ENCODE measurements at regions not wholly inside any gene's neighbourhood (a gene's known extent, or its start where the extent isn't known, plus 50 kb on each side); places are given as distances from the start of the nearest gene placed in this dataset.

GRCh38 chr3:72247126-72247525 lies 462.2 kb upstream of the PROK2 start:
- H3K27me3 ChIP-seq: no peaks in the 10 kb centered on the region
- WGBS, 2 donors (ENCODE audit: low coverage in 1 of 2): 91 to 97% methylated on average over 6 to 7 of the region's 7 CpGs
- peaks cover 0 to 65% (median 14%) of the 10 kb centered on the region in 3 donors for H3K4me1 ChIP-seq
- no peak overlapping the region for H3K4me3 ChIP-seq
- H3K27ac ChIP-seq: no peak overlapping the region
- no peak for ATAC-seq
- H3K36me3 ChIP-seq: no peaks in the 10 kb centered on the region
- H3K9me3 ChIP-seq: no peaks in the 10 kb centered on the region
- TF ChIP-seq CTCF (IDR thresholded peaks at IDR 0.05) (no peak), EP300 (IDR thresholded peaks at IDR 0.05) (no peak), POLR2A (IDR thresholded peaks at IDR 0.05) (no peak), POLR2AphosphoS5 (IDR thresholded peaks at IDR 0.05) (no peak)

DNA sequence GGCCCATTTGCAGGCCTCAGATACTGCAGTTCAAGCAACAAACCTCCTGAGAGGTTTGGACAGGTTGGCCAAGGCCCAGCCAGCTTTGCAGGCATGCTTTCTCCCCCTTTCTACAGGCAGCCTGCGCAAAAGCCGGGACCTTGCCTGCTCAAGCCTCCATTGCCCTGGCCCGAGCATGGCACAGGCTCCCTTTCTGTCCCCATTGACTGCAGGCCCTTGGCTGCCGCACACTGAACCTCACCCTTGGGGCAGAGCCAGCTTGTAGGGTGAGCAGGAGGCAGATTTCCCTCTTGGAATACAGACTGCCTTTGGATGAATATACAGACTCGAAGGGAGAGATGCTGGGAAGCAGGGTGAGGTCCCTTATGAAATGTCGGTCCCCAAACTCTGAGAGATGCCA lies 461.7 kb upstream of the PROK2 start:
- Histone ChIP-seq H3K27ac (peak overlapping the region in 1 of 4 donors; percentile 43), H3K4me3 (no peak overlapping the region), H3K36me3 (no peaks in the 10 kb centered on the region), H3K9me3 (no peaks in the 10 kb centered on the region), H3K27me3 (no peaks in the 10 kb centered on the region), H3K4me1 (peaks cover 0 to 65% (median 14%) of the 10 kb centered on the region in 3 donors)
- WGBS, 2 donors (ENCODE audit: low coverage in 1 of 2): 68 to 100% methylated on average over 1 to 5 of the region's 6 CpGs
- no peak for TF ChIP-seq EP300 (IDR thresholded peaks at IDR 0.05)
- ATAC-seq: no peak

GRCh38 chr3:72245183-72245811 lies 460.3 kb upstream of the PROK2 start:
- Histone ChIP-seq H3K27ac (peak overlapping the region in 2 of 4 donors; percentile 18 to 29), H3K4me1 (peaks cover 0 to 65% (median 14%) of the 10 kb centered on the region in 3 donors), H3K9me3 (no peaks in the 10 kb centered on the region), H3K27me3 (no peaks in the 10 kb centered on the region), H3K36me3 (no peaks in the 10 kb centered on the region), H3K4me3 (no peak overlapping the region)
- TF ChIP-seq POLR2A (IDR thresholded peaks at IDR 0.05): no peak
- TF ChIP-seq POLR2AphosphoS5 (IDR thresholded peaks at IDR 0.05): peak; percentile 87
- TF ChIP-seq CTCF (IDR thresholded peaks at IDR 0.05): peak in 1 of 4 experiments; percentile 13
- TF ChIP-seq EP300 (IDR thresholded peaks at IDR 0.05): no peak
- peak; percentile 70 for ATAC-seq
- 42 to 50% methylated on average over 1 to 8 of the region's 9 CpGs for WGBS, 2 donors (ENCODE audit: low coverage in 1 of 2)

DNA sequence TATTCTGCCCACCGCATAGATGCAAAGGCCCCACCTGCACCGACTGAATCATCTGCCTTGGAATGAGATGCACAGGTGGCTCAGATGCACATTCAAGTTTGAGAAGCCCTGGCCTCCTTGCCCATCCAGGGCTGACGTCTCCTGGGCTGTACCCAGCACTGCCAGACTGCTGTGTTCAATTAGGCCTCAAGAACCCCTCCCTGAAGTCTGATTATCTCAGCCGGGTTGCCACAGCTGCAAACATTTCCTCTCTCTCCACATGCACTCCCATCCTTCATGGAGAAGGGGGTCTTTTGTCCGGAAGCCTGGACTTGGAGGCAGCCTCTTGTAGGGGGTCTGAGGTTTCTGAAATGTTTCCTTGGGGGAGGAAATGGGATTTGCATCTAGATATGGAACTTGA lies 459.4 kb upstream of the PROK2 start:
- no peaks in the 10 kb centered on the region for H3K27me3 ChIP-seq
- H3K9me3 ChIP-seq: no peaks in the 10 kb centered on the region
- WGBS, 2 donors (ENCODE audit: low coverage in 1 of 2): 80 to 100% methylated on average over 1 to 2 of the region's 5 CpGs
- no peaks in the 10 kb centered on the region for H3K36me3 ChIP-seq
- H3K27ac ChIP-seq: peak overlapping the region in 1 of 4 donors; percentile 18
- ATAC-seq: no peak
- TF ChIP-seq EP300 (IDR thresholded peaks at IDR 0.05) (no peak), CTCF (IDR thresholded peaks at IDR 0.05) (no peak), POLR2A (IDR thresholded peaks at IDR 0.05) (no peak), POLR2AphosphoS5 (IDR thresholded peaks at IDR 0.05) (no peak)
- no peak overlapping the region for H3K4me3 ChIP-seq
- H3K4me1 ChIP-seq: peaks cover 0 to 65% (median 14%) of the 10 kb centered on the region in 3 donors

GRCh38 chr3:72242326-72242725 lies 457.4 kb upstream of the PROK2 start:
- Histone ChIP-seq H3K36me3 (no peaks in the 10 kb centered on the region), H3K9me3 (no peaks in the 10 kb centered on the region), H3K27me3 (no peaks in the 10 kb centered on the region), H3K4me3 (no peak overlapping the region), H3K27ac (no peak overlapping the region), H3K4me1 (peaks cover 0 to 61% (median 14%) of the 10 kb centered on the region in 3 donors)
- 35% methylated on average over 2 of the region's 2 CpGs; no CpG with 5 or more reads in 1 of the 2 donors for WGBS, 2 donors (ENCODE audit: low coverage in 1 of 2)
- ATAC-seq: no peak
- TF ChIP-seq POLR2AphosphoS5 (IDR thresholded peaks at IDR 0.05): no peak
- no peak for TF ChIP-seq EP300 (IDR thresholded peaks at IDR 0.05)
- TF ChIP-seq POLR2A (IDR thresholded peaks at IDR 0.05): no peak
- no peak for TF ChIP-seq CTCF (IDR thresholded peaks at IDR 0.05)

Measured in gastroesophageal sphincter (tissue), 4 donors.